ENCODE measurements at regions not wholly inside any gene's neighbourhood (a gene's known extent, or its start where the extent isn't known, plus 50 kb on each side); places are given as distances from the start of the nearest gene placed in this dataset.
"Not testable (repeated sequence)": the region's sequence is repeated elsewhere in the genome, so short reads cannot be mapped to it uniquely, and the experiment has no call there.

DNA sequence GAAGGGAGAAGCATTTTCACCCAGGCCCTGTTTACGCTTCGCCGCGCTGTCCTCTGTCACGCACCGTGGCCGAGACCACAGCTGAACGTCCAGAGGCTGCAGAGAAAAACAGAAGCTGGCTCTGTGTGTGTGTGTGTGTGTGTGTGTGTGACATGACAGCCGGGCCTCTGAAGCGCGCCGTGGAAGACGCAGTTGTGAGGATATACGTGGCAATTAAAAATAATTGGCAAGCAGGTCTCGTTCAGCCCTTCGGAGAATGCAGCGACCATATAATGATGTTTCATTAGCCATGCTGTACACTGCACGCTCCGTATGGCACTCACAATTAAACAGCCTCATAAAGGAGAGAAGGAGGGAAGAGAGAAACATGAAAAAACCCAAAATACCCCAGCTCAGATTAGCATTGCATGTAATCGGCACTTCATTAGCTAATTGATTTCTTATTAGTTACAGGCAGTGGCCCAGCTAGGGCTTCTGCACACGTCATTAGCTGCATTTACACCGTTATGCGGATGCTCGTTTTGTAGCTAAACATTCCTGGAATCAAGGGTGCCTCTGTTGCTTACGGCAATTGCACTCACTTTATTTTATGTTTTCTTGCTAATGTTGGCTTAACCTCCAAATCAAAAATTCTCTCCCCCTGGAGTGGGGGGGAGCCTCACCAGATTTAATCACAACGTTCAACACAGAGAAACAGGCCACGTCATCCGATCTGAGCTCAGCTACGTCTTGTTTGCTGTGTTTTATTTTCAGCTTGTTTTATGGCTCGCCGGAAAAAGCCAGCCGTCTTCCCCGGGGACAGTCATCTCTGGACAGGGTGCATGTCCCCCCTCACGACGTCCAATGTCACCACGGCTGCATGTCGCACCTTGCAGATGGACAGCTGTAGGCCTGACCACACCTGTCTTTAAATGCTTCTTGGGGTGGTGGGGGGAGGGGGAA, 74.6 kb upstream of the SHOX start:
- no peak for DNase-seq

DNA sequence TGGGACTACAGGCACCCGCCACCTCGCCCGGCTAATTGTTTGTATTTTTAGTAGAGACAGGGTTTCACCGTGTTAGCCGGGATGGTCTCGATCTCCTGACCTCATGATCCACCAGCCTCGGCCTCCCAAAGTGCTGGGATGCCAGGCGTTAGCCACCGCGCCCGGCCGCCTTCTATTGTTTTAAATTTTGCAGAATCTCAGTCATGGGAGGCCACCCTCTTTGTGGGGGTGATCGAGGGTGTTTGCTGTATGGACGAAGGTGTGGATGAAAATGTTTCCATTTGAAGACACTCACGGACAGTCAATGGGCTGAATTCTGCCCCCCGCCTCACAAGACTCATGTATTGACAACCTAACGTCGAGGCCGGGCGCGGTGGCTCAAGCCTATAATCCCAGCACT, 73.0 kb upstream of the SHOX start:
- DNase-seq: not testable (repeated sequence)

DNA sequence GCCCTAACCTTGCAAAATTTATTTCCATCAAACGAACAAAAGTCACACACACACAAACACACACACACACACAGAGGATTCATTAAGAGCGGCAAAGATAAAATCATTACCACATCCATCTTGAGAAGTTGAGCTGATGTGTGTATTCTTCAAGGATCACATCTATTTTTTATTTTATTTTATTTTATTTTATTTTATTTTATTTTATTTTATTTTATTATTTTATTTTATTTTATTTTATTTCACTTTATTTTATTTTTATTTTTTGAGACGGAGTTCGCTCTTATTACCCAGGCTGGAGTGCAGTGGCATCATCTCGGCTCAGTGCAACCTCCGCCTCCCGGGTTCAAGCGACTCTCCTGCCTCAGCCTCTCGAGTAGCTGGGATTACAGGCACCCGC, 71.3 kb upstream of the SHOX start:
- DNase-seq: not testable (repeated sequence)

DNA sequence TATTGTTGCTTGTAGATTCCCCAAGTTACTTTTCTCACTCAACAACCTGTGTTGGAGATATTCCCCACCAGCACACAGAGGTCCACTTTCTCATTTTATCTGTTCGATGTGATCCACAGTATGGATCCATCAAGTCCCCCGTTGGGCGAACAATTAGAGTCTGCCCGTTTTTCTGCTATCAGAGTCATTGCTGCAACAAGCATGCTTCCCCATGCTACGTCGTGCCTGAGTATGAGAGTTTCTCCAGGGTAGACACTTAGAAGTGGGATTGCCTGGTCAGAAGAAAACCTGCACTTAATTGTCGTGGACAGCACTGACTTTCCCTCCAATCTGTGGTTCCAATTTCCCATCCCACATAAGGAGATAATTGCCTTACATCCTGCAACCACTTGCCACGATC, 62.7 kb upstream of the SHOX start:
- no peak for DNase-seq

DNA sequence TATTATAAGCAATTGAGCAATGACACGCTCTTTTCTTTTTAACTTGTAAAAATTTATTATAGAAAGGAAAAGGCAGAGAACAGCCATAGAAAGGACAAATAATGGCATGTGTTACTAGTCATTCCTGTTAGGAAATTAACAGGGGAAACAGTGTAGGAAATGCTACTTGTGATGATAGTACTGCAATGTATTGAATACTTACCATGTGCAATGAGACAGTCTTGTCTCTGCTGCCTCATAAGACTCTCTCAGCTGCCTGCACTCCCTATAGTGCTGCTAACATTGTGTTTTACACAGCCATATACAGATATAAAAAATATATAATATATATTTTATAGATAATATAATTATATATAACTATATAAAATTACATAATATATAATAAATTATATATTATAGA, 62.3 kb upstream of the SHOX start:
- no peak for DNase-seq

DNA sequence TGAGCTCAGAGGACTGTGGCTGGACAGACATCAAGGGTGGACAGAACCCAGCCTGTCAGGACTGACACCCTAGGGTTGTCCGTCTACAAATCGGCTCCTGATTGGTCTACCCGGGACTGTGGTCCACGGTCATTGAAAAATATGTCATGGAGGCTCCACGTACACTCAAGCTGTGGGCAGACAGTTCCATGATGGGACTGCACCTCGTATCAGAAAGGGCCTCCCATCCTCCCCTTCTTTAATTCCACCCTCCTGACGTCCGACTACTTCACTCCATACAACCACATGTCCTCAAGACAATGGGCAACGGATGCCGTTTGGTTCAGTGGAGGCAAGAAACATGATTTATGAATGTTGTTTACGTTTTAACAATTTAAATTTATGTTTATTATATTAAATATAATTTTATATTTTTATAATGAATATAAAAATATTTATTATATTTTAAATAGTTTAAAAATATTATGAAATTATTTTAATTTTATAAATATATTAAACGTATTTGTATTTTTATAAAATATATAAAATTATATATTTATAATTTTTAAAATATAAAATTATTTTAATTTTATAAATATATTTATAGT, 58.0 kb upstream of the SHOX start:
- no peak for DNase-seq

DNA sequence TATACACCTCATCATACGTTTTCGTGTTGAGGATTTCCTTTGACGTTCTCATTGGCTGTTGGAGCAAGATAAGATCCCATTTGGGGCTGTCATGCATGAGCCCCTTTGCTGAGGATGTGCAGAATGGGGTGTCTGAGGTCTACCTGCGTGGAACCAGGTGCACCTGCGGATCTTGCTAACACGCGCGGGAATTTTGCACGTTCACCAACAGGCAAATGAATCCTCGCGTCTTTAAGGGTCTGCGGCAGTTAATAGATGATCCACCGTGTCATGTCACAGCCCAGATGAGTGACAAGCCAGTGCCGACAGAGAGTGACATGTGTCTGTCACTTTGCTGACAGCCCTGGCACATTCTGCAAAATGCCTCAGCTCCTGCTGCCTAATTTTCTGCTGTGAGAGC, 56.3 kb upstream of the SHOX start:
- no peak for DNase-seq

DNA sequence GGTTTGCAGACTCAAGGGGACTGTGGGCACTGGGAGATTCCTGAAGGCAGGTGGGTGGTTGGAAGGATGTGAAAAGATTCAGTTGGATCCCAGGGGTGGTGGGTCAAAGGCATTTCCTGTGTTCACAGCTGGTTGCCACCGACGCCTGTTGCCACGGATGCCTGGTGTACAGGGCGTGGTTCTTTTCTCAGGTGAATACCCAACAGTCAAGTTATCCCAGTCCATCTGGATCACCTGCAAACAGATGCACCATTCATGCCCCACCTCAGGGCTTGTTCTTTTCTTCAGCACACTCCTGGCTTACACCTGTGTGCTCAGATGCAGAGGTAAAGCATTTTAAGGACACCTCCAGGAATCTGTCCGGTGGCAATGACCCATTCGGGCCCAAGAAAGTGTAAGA, 55.8 kb upstream of the SHOX start:
- DNase-seq: no peak

DNA sequence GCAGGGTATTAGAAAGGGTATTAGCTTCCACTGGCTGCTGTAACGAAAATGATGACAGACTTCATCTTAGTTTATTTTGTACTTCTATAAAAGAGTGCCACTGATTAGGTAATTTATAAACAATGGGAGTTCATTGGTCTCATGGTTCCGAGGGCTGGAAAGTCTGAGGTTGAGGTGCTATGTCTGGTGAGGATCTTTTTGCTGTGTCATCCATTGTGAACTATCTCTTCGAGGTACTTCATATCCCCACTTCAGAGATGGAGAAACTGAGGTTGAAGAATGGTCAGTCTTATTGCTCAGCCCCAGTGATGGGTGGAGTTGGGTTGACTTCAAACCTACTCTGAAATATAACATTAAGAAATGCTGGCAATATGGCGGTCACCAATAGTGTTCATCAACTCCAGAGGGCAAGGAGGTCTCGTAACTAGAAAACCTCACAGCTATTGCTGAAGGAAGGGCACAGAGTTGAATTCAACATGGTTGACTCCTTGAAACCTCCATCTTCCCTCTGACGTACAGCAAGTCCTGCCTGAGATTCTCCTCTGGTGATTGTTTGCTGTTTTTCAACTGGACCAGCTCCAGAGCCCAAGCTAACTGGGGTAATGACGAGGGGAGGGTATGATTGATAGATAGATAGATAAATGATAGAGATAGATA, 53.6 kb upstream of the SHOX start:
- DNase-seq: no peak

DNA sequence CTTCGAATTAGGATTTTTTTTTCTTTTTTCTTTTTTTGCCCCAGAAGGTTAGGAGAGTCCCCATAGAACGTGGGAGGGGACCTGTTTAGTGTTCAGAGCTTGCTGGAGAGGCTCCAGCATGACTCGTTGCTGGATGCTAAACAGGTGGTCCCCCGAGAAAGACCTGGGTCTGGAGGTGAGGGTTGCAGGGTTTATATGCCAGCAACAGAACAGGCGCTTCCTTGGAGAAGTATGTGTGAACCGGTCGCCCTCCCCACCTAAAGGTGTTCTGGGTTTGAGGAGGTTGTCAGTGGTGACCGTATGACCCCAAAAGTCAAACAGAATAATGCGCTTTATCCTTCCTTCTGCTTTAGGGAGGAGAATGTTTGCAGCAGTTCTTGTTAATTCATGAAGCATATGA, 52.1 kb upstream of the SHOX start:
- DNase-seq: no peak

DNA sequence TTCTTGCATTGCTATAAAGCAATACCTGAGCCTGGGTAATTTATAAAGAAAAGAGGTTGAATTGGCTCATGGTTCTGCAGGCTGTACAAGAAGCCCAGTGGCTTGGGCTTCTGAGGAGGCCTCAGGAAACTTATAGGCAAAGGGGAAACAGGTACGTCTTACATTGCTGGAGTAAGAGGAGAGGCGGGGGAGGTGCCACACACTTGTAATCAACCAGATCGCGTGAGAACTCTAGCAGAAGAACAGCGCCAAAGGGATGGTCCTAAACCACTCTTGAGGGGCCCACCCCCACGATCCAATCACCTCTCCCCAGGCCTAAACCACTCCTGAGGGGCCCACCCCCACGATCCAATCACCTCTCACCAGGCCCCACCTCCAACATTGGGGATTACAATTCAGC, 50.6 kb upstream of the SHOX start:
- no peak for DNase-seq
